ENCODE measurements at regions not wholly inside any gene's neighbourhood (a gene's known extent, or its start where the extent isn't known, plus 50 kb on each side); places are given as distances from the start of the nearest gene placed in this dataset.

DNA sequence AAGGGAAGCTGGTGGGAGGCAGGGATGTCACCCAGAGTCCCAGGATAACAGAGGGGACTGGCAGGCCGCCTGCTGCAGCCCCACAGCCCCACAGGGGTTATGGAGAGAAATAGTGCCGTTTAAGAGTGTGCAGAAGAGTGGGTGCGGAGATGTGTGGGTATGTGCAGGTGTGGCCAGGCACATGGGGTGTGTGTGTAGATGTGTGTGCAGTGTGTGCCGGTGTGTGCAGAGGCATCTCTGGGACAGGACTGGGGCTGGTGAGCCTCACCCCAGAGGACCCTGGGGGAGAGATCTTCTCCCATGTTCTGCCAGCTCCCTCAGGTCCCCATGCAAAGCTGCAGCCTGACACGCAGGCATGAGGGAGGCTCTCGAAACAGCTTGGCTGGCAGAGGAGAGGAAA lies 157.4 kb downstream of the RBFOX3 start:
- H3K36me3 ChIP-seq (ENCODE audit: control insufficient read depth in 2 of 2, extremely low read depth in 1 of 2, insufficient read depth in 2 of 2, low read length in 2 of 2) = no peaks in the 10 kb centered on the region
- no peaks in the 10 kb centered on the region for H3K4me1 ChIP-seq (ENCODE audit: control insufficient read depth, extremely low read depth, insufficient read depth, low read length)
- no peak overlapping the region for H2AFZ ChIP-seq (ENCODE audit: control insufficient read depth, low read length)
- no peaks in the 10 kb centered on the region for H4K20me1 ChIP-seq (ENCODE audit: control insufficient read depth, extremely low read depth, insufficient read depth, low read length)
- H3K9me3 ChIP-seq (ENCODE audit: control insufficient read depth, low read depth, low read length) = no peaks in the 10 kb centered on the region
- H3K9me1 ChIP-seq (ENCODE audit: control insufficient read depth, extremely low read depth, insufficient read depth, low read length) = no peaks in the 10 kb centered on the region
- FAIRE-seq = no peak
- no peak overlapping the region for H3K4me3 ChIP-seq (ENCODE audit: control insufficient read depth in 2 of 3, extremely low read depth in 1 of 3, insufficient read depth in 2 of 3, low read depth in 1 of 3, low read length in 3 of 3)
- H3K9ac ChIP-seq (ENCODE audit: control insufficient read depth, extremely low read depth, insufficient read depth, low read length) = no peak overlapping the region
- no peak overlapping the region for H3K4me2 ChIP-seq (ENCODE audit: control insufficient read depth, extremely low read depth, insufficient read depth, low read depth, low read length)
- TF ChIP-seq, protein P1, sequence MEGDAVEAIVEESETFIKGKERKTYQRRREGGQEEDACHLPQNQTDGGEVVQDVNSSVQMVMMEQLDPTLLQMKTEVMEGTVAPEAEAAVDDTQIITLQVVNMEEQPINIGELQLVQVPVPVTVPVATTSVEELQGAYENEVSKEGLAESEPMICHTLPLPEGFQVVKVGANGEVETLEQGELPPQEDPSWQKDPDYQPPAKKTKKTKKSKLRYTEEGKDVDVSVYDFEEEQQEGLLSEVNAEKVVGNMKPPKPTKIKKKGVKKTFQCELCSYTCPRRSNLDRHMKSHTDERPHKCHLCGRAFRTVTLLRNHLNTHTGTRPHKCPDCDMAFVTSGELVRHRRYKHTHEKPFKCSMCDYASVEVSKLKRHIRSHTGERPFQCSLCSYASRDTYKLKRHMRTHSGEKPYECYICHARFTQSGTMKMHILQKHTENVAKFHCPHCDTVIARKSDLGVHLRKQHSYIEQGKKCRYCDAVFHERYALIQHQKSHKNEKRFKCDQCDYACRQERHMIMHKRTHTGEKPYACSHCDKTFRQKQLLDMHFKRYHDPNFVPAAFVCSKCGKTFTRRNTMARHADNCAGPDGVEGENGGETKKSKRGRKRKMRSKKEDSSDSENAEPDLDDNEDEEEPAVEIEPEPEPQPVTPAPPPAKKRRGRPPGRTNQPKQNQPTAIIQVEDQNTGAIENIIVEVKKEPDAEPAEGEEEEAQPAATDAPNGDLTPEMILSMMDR (optimal IDR thresholded peaks at IDR 0.05 in 1 of 3, IDR thresholded peaks at IDR 0.05 in 1 of 3, conservative IDR thresholded peaks at IDR 0.05 in 1 of 3; ENCODE audit: extremely low read depth in 1 of 3, insufficient read depth in 2 of 3, low read length in 3 of 3) = no peak
- TF ChIP-seq EZH2 (IDR thresholded peaks at IDR 0.05; ENCODE audit: low read length) = no peak
- no peaks in the 10 kb centered on the region for H3K79me2 ChIP-seq (ENCODE audit: control insufficient read depth, insufficient read depth, low read length)
- dilution Hi-C loops (cut with MboI; ENCODE audit: extremely low pct_ligation_motif_present, low sequenced_read_pairs) = no loop called here
- no peak for DNase-seq (ENCODE audit: low read depth, low spot score)
- H3K27me3 ChIP-seq (ENCODE audit: control insufficient read depth, extremely low read depth, insufficient read depth, low read length) = no peaks in the 10 kb centered on the region
- no peak overlapping the region for H3K27ac ChIP-seq (ENCODE audit: control insufficient read depth, insufficient read depth, low read length)

DNA sequence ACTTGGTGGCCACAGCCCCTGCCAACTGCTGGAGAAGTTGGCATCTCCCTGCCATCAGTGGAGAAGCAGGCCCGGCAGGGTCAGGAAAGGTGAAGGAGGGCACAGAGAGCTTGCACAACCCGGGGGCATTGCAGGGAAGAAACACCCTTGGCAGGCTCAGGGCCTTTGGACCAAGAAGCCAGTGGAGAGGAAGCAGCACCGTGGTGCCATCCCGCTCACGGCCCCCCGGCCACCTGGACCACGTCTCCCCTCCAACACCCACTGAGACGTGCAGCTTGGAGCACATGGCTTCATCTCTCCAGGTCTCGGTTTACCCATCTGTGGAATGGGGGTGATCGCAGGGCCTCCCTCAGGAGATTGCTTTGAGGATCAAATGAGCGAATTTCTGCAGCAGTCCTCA lies 158.1 kb downstream of the RBFOX3 start:
- Histone ChIP-seq H3K4me2 (ENCODE audit: control insufficient read depth, extremely low read depth, insufficient read depth, low read depth, low read length) (no peak overlapping the region), H3K9me1 (ENCODE audit: control insufficient read depth, extremely low read depth, insufficient read depth, low read length) (no peaks in the 10 kb centered on the region), H3K4me3 (ENCODE audit: control insufficient read depth in 2 of 3, extremely low read depth in 1 of 3, insufficient read depth in 2 of 3, low read depth in 1 of 3, low read length in 3 of 3) (no peak overlapping the region), H4K20me1 (ENCODE audit: control insufficient read depth, extremely low read depth, insufficient read depth, low read length) (no peaks in the 10 kb centered on the region), H3K9me3 (ENCODE audit: control insufficient read depth, low read depth, low read length) (no peaks in the 10 kb centered on the region), H3K79me2 (ENCODE audit: control insufficient read depth, insufficient read depth, low read length) (no peaks in the 10 kb centered on the region), H3K27me3 (ENCODE audit: control insufficient read depth, extremely low read depth, insufficient read depth, low read length) (no peaks in the 10 kb centered on the region), H3K36me3 (ENCODE audit: control insufficient read depth in 2 of 2, extremely low read depth in 1 of 2, insufficient read depth in 2 of 2, low read length in 2 of 2) (no peaks in the 10 kb centered on the region), H3K27ac (ENCODE audit: control insufficient read depth, insufficient read depth, low read length) (no peak overlapping the region), H3K9ac (ENCODE audit: control insufficient read depth, extremely low read depth, insufficient read depth, low read length) (no peak overlapping the region), H3K4me1 (ENCODE audit: control insufficient read depth, extremely low read depth, insufficient read depth, low read length) (no peaks in the 10 kb centered on the region), H2AFZ (ENCODE audit: control insufficient read depth, low read length) (no peak overlapping the region)
- dilution Hi-C loops (cut with MboI; ENCODE audit: extremely low pct_ligation_motif_present, low sequenced_read_pairs) = no loop called here
- FAIRE-seq = no peak
- TF ChIP-seq EZH2 (IDR thresholded peaks at IDR 0.05; ENCODE audit: low read length) = no peak
- TF ChIP-seq, protein P1 (optimal IDR thresholded peaks at IDR 0.05 in 1 of 3, IDR thresholded peaks at IDR 0.05 in 1 of 3, conservative IDR thresholded peaks at IDR 0.05 in 1 of 3; ENCODE audit: extremely low read depth in 1 of 3, insufficient read depth in 2 of 3, low read length in 3 of 3) = no peak
- no peak for DNase-seq (ENCODE audit: low read depth, low spot score)

Data from keratinocyte (primary cell).